ENCODE measurements at regions not wholly inside any gene's neighbourhood (a gene's known extent, or its start where the extent isn't known, plus 50 kb on each side); places are given as distances from the start of the nearest gene placed in this dataset.
"Not testable (repeated sequence)": the region's sequence is repeated elsewhere in the genome, so short reads cannot be mapped to it uniquely, and the experiment has no call there.

DNA sequence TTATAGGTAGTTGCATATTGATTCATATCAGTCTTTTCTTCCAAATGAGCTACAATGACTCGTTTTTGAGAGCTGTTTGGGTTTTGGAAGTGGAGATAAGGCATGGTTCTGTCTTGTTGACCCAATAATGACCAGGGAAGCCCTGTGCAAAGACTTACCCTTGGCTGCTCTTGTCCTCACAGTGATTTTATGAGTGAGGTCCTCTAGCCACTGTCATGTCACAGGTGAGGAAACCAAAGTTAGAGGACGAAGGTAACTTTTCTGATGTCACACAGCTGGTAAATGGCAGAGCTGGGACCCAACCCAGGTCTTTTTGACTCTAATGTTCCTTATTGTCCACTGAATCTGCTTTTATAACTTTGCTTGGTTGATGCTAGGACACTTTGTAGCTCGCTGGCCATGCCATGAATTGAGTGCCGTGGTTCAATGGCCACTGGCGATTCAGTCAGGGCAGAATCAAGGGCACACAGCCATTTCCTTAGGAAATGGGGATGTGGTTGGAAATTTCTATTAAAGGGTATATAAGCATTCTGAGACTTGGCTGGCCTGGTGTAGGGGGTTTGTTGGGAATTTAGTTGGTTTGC, 249.1 kb downstream of the GOLGA6L6 start:
- H4K20me1 ChIP-seq (replicated peaks in 1 of 2; ENCODE audit: control insufficient read depth in 1 of 2, insufficient read depth in 2 of 2, low read length in 2 of 2); H3K27me3 ChIP-seq (replicated peaks in 1 of 4; ENCODE audit: control insufficient read depth in 3 of 4, extremely low read depth in 1 of 4, insufficient read depth in 3 of 4, low read length in 3 of 4); H3K9ac ChIP-seq (replicated peaks in 1 of 4; ENCODE audit: extremely low read depth in 1 of 4, low read depth in 3 of 4, low read length in 3 of 4); H4K91ac ChIP-seq (replicated peaks; ENCODE audit: insufficient read length, low read length); FAIRE-seq; H3K23me2 ChIP-seq (ENCODE audit: low read depth, low read length); H2AFZ ChIP-seq (ENCODE audit: low read length); H2BK120ac ChIP-seq (replicated peaks; ENCODE audit: low read depth, low read length); H3K4me3 ChIP-seq (ENCODE audit: extremely low read depth in 1 of 4, insufficient read depth in 2 of 4, low read depth in 3 of 4, low read length in 4 of 4); CTCF ChIA-PET (ENCODE audit: partially characterized antibody); H3K4me1 ChIP-seq (replicated peaks in 1 of 4; ENCODE audit: control insufficient read depth in 3 of 4, insufficient read depth in 4 of 4, low read length in 3 of 4); POLR2A ChIA-PET (ENCODE audit: partially characterized antibody); H2BK12ac ChIP-seq (ENCODE audit: low read depth, low read length); H3K23ac ChIP-seq (ENCODE audit: insufficient read length); H3K79me1 ChIP-seq (ENCODE audit: low read depth, low read length); H3K36me3 ChIP-seq (ENCODE audit: control insufficient read depth in 2 of 4, insufficient read depth in 4 of 4, low read length in 3 of 4); H2AK5ac ChIP-seq (ENCODE audit: low read depth, low read length); H3K79me2 ChIP-seq (ENCODE audit: control insufficient read depth in 1 of 2, insufficient read depth in 2 of 2, low read length in 2 of 2); H3K27ac ChIP-seq (ENCODE audit: low read depth, low read length); H2BK20ac ChIP-seq (ENCODE audit: low read length); H4K5ac ChIP-seq (ENCODE audit: insufficient read length, low read depth, low read length); H3K4ac ChIP-seq (replicated peaks; ENCODE audit: insufficient read length, low read depth, low read length); H3K56ac ChIP-seq (replicated peaks; ENCODE audit: insufficient read length, low read depth, low read length); DNase-seq (ENCODE audit: low read depth in 1 of 2, low spot score in 2 of 2); H2BK5ac ChIP-seq (ENCODE audit: low read depth, low read length); H3K14ac ChIP-seq (ENCODE audit: insufficient read length); H2BK15ac ChIP-seq (ENCODE audit: low read length); H3K4me2 ChIP-seq (ENCODE audit: insufficient read depth in 1 of 2, low read depth in 2 of 2, low read length in 2 of 2); H4K8ac ChIP-seq (ENCODE audit: extremely low read depth, insufficient read depth, low read length); H3K18ac ChIP-seq (ENCODE audit: extremely low read depth, low read length): not testable (repeated sequence)
- 74% methylated on average over 5 of the region's 5 CpGs; no CpG with 5 or more reads in 1 of the 2 experiments for WGBS, 2 experiments (ENCODE audit: extremely low coverage in 1 of 2, insufficient coverage in 1 of 2, insufficient read length in 1 of 2, insufficient replicate concordance in 2 of 2, low coverage in 1 of 2, low lambda C conversion rate in 2 of 2, missing lambda C conversion rate in 1 of 2)
- H3K9me3 ChIP-seq (ENCODE audit: insufficient read depth in 2 of 2, low read depth in 1 of 2, low read length in 1 of 2), result peaks cover 10 to 47% of the 10 kb centered on the region in 2 experiments

DNA sequence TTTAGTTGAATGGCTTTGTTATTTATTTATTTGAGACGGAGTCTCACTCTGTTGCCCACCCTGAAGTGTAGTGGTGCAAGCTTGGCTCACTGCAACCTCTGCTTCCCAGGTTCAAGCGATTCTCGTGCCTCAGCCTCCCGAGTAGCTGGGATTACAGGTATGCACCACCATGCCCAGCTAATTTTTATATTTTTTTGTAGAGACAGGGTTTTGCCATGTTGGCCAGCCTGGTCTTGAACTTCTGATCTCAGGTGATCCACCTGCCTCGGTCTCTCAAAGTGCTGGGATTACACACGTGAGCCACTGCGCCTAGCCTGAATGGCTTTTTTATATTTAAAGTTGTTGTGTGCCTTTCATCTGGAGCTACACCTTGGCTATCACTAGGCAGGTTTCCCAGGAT, 250.0 kb downstream of the GOLGA6L6 start:
- H4K8ac ChIP-seq (ENCODE audit: extremely low read depth, insufficient read depth, low read length); H3K4me3 ChIP-seq (ENCODE audit: extremely low read depth in 1 of 4, insufficient read depth in 2 of 4, low read depth in 3 of 4, low read length in 4 of 4); H3K9ac ChIP-seq (replicated peaks in 1 of 4; ENCODE audit: extremely low read depth in 1 of 4, low read depth in 3 of 4, low read length in 3 of 4); H2BK15ac ChIP-seq (ENCODE audit: low read length); H3K4ac ChIP-seq (replicated peaks; ENCODE audit: insufficient read length, low read depth, low read length); H3K23ac ChIP-seq (ENCODE audit: insufficient read length); H3K27me3 ChIP-seq (replicated peaks in 1 of 4; ENCODE audit: control insufficient read depth in 3 of 4, extremely low read depth in 1 of 4, insufficient read depth in 3 of 4, low read length in 3 of 4); H2BK20ac ChIP-seq (ENCODE audit: low read length); H3K79me2 ChIP-seq (ENCODE audit: control insufficient read depth in 1 of 2, insufficient read depth in 2 of 2, low read length in 2 of 2); H3K79me1 ChIP-seq (ENCODE audit: low read depth, low read length); CTCF ChIA-PET (ENCODE audit: partially characterized antibody); DNase-seq (ENCODE audit: low read depth in 1 of 2, low spot score in 2 of 2); H4K20me1 ChIP-seq (replicated peaks in 1 of 2; ENCODE audit: control insufficient read depth in 1 of 2, insufficient read depth in 2 of 2, low read length in 2 of 2); H3K56ac ChIP-seq (replicated peaks; ENCODE audit: insufficient read length, low read depth, low read length); H2AFZ ChIP-seq (ENCODE audit: low read length); H2AK5ac ChIP-seq (ENCODE audit: low read depth, low read length); H2BK12ac ChIP-seq (ENCODE audit: low read depth, low read length); H2BK5ac ChIP-seq (ENCODE audit: low read depth, low read length); H2BK120ac ChIP-seq (replicated peaks; ENCODE audit: low read depth, low read length); H4K5ac ChIP-seq (ENCODE audit: insufficient read length, low read depth, low read length); FAIRE-seq; H3K23me2 ChIP-seq (ENCODE audit: low read depth, low read length); H3K18ac ChIP-seq (ENCODE audit: extremely low read depth, low read length); H3K4me2 ChIP-seq (ENCODE audit: insufficient read depth in 1 of 2, low read depth in 2 of 2, low read length in 2 of 2); H3K27ac ChIP-seq (ENCODE audit: low read depth, low read length); H3K36me3 ChIP-seq (ENCODE audit: control insufficient read depth in 2 of 4, insufficient read depth in 4 of 4, low read length in 3 of 4); POLR2A ChIA-PET (ENCODE audit: partially characterized antibody); H4K91ac ChIP-seq (replicated peaks; ENCODE audit: insufficient read length, low read length); H3K4me1 ChIP-seq (replicated peaks in 1 of 4; ENCODE audit: control insufficient read depth in 3 of 4, insufficient read depth in 4 of 4, low read length in 3 of 4); H3K14ac ChIP-seq (ENCODE audit: insufficient read length): not testable (repeated sequence)
- peaks cover 10 to 47% of the 10 kb centered on the region in 2 experiments for H3K9me3 ChIP-seq (ENCODE audit: insufficient read depth in 2 of 2, low read depth in 1 of 2, low read length in 1 of 2)
- WGBS, 2 experiments (ENCODE audit: extremely low coverage in 1 of 2, insufficient coverage in 1 of 2, insufficient read length in 1 of 2, insufficient replicate concordance in 2 of 2, low coverage in 1 of 2, low lambda C conversion rate in 2 of 2, missing lambda C conversion rate in 1 of 2), result 91% methylated on average over 7 of the region's 7 CpGs; no CpG with 5 or more reads in 1 of the 2 experiments
